Breast epithelium (tissue), 3 donors: ENCODE measurements at regions not wholly inside any gene's neighbourhood (a gene's known extent, or its start where the extent isn't known, plus 50 kb on each side); places are given as distances from the start of the nearest gene placed in this dataset.

Experiments
- CTCF ChIP-seq, 3 donors: fragments of 450-650 bp; IDR thresholded peaks; one replicate each; pipeline ENCODE4 v1.5.1; 2016 to 2017; ENCODE audit warnings: antibody characterized with exemption in 3 of 3, mild to moderate bottlenecking in 3 of 3, moderate library complexity in 3 of 3
- POLR2A ChIP-seq: fragments of 450-650 bp; IDR thresholded peaks from one replicate; pipeline ENCODE4 v1.6.1; 2016; ENCODE audit warnings: antibody characterized with exemption, mild to moderate bottlenecking, moderate library complexity
- POLR2AphosphoS5 ChIP-seq, 3 donors: sonication (generic); formaldehyde crosslinking; IDR thresholded peaks; one replicate each; pipeline ENCODE4 v1.6.1; 2017; ENCODE audit warnings: antibody characterized with exemption in 3 of 3

- TF ChIP-seq POLR2A (no peak), CTCF (IDR thresholded peaks at IDR 0.05) (no peak), POLR2AphosphoS5 (IDR thresholded peaks at IDR 0.05) (no peak)
These were observed 1129.2 kb downstream of the DTWD2 start for GRCh38 chr5:117859176-117859575.
